ENCODE measurements at regions not wholly inside any gene's neighbourhood (a gene's known extent, or its start where the extent isn't known, plus 50 kb on each side); places are given as distances from the start of the nearest gene placed in this dataset.
"Not testable (repeated sequence)": the region's sequence is repeated elsewhere in the genome, so short reads cannot be mapped to it uniquely, and the experiment has no call there.

- DNase-seq (ENCODE audit: low read depth): no peak
Measured at GRCh38 chr4:143819029-143819428, 86.3 kb downstream of the GYPE start.

- DNase-seq (ENCODE audit: low read depth): not testable (repeated sequence)
Measured at GRCh38 chr4:143817866-143818265, 87.5 kb downstream of the GYPE start.

- not testable (repeated sequence) for DNase-seq (ENCODE audit: low read depth)
Measured at GRCh38 chr4:143815375-143815774, 90.0 kb downstream of the GYPE start.

- not testable (repeated sequence) for DNase-seq (ENCODE audit: low read depth)
Measured at GRCh38 chr4:143813431-143814154, 91.8 kb downstream of the GYPE start.

- DNase-seq (ENCODE audit: low read depth): not testable (repeated sequence)
Measured at GRCh38 chr4:143791693-143792092, 91.2 kb upstream of the FREM3 start.

GRCh38 chr4:143790425-143790824 lies 90.0 kb upstream of the FREM3 start:
- not testable (repeated sequence) for DNase-seq (ENCODE audit: low read depth)

GRCh38 chr4:143789618-143790017 lies 89.1 kb upstream of the FREM3 start:
- not testable (repeated sequence) for DNase-seq (ENCODE audit: low read depth)

- DNase-seq (ENCODE audit: low read depth): no peak
Measured at GRCh38 chr4:143784567-143784966, 84.1 kb upstream of the FREM3 start.

- DNase-seq (ENCODE audit: low read depth): no peak
Measured at GRCh38 chr4:143782521-143782920, 82.0 kb upstream of the FREM3 start.

- DNase-seq (ENCODE audit: low read depth): peak; percentile 28
Measured at GRCh38 chr4:143773998-143774895, 73.8 kb upstream of the FREM3 start.

GRCh38 chr4:143771269-143771668 lies 70.8 kb upstream of the FREM3 start:
- DNase-seq (ENCODE audit: low read depth): no peak

- peak; percentile 2 for DNase-seq (ENCODE audit: low read depth)
Measured at GRCh38 chr4:143768007-143768591, 67.6 kb upstream of the FREM3 start.

GRCh38 chr4:143763587-143763986 lies 63.1 kb upstream of the FREM3 start:
- no peak for DNase-seq (ENCODE audit: low read depth)

- no peak for DNase-seq (ENCODE audit: low read depth)
Measured at GRCh38 chr4:143762511-143762910, 62.0 kb upstream of the FREM3 start.

All from myocyte (in vitro differentiated cells).